HL-60 (cell line): ENCODE measurements at regions not wholly inside any gene's neighbourhood (a gene's known extent, or its start where the extent isn't known, plus 50 kb on each side); places are given as distances from the start of the nearest gene placed in this dataset.

Experiments
- GABPA ChIP-seq: IDR thresholded peaks from 2 replicates; pipeline ENCODE4 v1.6.1; 2012; ENCODE audit warnings: low read depth
- POLR2AphosphoS5 ChIP-seq: IDR thresholded peaks from 2 replicates; pipeline ENCODE4 v1.6.1; 2012; ENCODE audit warnings: low read depth
- TF ChIP-seq, protein P1 (sequence below): IDR thresholded peaks from one replicate; pipeline ENCODE4 v1.5.1; 2011; ENCODE audit warnings: low read length, control low read depth, inconsistent platforms; ENCODE audit not compliant: insufficient read depth
- TF ChIP-seq, protein P2 (sequence below): IDR thresholded peaks from 2 replicates; pipeline ENCODE4 v1.6.1; 2012; ENCODE audit warnings: low read depth; ENCODE audit not compliant: insufficient replicate concordance

DNA sequence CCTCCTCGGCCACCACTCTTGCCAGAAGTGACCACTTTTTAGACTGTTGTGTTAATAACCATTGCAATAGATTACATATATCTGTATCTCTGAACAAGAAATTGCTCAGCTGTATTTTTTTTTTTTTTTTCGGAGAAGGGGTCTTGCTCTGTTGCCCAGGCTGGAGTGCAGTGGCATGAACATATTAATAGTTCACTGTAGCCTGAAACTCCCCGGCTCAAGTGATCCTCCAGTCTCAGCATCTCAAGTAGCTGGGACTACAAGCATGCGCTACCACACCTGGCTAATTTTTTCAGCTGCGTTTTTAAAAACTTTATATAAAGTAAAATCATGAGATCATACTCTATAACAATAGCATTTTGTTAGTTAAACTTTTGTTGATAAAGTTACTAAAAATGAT lies 609.0 kb downstream of the ZNF385D start:
- TF ChIP-seq, protein P1, sequence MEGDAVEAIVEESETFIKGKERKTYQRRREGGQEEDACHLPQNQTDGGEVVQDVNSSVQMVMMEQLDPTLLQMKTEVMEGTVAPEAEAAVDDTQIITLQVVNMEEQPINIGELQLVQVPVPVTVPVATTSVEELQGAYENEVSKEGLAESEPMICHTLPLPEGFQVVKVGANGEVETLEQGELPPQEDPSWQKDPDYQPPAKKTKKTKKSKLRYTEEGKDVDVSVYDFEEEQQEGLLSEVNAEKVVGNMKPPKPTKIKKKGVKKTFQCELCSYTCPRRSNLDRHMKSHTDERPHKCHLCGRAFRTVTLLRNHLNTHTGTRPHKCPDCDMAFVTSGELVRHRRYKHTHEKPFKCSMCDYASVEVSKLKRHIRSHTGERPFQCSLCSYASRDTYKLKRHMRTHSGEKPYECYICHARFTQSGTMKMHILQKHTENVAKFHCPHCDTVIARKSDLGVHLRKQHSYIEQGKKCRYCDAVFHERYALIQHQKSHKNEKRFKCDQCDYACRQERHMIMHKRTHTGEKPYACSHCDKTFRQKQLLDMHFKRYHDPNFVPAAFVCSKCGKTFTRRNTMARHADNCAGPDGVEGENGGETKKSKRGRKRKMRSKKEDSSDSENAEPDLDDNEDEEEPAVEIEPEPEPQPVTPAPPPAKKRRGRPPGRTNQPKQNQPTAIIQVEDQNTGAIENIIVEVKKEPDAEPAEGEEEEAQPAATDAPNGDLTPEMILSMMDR, result no peak
- TF ChIP-seq POLR2AphosphoS5, result no peak
- TF ChIP-seq, protein P2, sequence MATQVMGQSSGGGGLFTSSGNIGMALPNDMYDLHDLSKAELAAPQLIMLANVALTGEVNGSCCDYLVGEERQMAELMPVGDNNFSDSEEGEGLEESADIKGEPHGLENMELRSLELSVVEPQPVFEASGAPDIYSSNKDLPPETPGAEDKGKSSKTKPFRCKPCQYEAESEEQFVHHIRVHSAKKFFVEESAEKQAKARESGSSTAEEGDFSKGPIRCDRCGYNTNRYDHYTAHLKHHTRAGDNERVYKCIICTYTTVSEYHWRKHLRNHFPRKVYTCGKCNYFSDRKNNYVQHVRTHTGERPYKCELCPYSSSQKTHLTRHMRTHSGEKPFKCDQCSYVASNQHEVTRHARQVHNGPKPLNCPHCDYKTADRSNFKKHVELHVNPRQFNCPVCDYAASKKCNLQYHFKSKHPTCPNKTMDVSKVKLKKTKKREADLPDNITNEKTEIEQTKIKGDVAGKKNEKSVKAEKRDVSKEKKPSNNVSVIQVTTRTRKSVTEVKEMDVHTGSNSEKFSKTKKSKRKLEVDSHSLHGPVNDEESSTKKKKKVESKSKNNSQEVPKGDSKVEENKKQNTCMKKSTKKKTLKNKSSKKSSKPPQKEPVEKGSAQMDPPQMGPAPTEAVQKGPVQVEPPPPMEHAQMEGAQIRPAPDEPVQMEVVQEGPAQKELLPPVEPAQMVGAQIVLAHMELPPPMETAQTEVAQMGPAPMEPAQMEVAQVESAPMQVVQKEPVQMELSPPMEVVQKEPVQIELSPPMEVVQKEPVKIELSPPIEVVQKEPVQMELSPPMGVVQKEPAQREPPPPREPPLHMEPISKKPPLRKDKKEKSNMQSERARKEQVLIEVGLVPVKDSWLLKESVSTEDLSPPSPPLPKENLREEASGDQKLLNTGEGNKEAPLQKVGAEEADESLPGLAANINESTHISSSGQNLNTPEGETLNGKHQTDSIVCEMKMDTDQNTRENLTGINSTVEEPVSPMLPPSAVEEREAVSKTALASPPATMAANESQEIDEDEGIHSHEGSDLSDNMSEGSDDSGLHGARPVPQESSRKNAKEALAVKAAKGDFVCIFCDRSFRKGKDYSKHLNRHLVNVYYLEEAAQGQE, result no peak
- TF ChIP-seq GABPA, result no peak
